HCT116 (cell line): ENCODE measurements at regions not wholly inside any gene's neighbourhood (a gene's known extent, or its start where the extent isn't known, plus 50 kb on each side); places are given as distances from the start of the nearest gene placed in this dataset.

ENCODE experiments used
- ATAC-seq: fragments of 200-7000 bp; cut with Tn5 transposase; 2 replicates; pipeline ENCODE4 v1.9.1; 2020; ENCODE audit warnings: mild to moderate bottlenecking, moderate library complexity
- BruUV-seq: library from RNA; stranded (reverse); fragments of 400-500 nt; replicated peaks from 2 replicates; lab custom pipeline; 2021; lab: Mats Ljungman, UMichigan
- CTCF ChIA-PET: fragments of 300-600 bp; sonication (Branson Sonifier 250); formaldehyde crosslinking; loops from one replicate; lab custom pipeline; 2021; ENCODE audit warnings: antibody characterized with exemption; lab: Charles Lee
- POLR2A ChIA-PET: fragments of 300-600, 350-600 bp; sonication (Branson Sonifier 250); formaldehyde crosslinking; loops from one replicate; lab custom pipeline; 2021; ENCODE audit warnings: antibody characterized with exemption; lab: Charles Lee
- RAD21 ChIA-PET, 2 experiments: fragments of 300-600 bp; sonication (Branson Sonifier 250); formaldehyde crosslinking; loops; one replicate each; lab custom pipeline; 2023; ENCODE audit warnings: low total read pairs in 2 of 2; ENCODE audit not compliant: uncharacterized antibody in 2 of 2, unreplicated experiment in 2 of 2, low non-redundant PET in 1 of 2; lab: Charles Lee
- DNase-seq: peaks from one replicate; pipeline ENCODE4 v3.0.0-alpha.2; 2010; ENCODE audit warnings: low read depth, low spot score
- H2AFZ ChIP-seq: fragments of 200-600 bp; shearing (Covaris generic), sonication (generic); 2 replicates; pipeline ENCODE4 v1.6.1; 2017; ENCODE audit warnings: low read depth, mixed run types, mixed read lengths, antibody characterized with exemption, low read length; ENCODE audit not compliant: poor library complexity, severe bottlenecking
- H3K27ac ChIP-seq: 2 replicates; pipeline ENCODE4 v1.5.1; 2012; ENCODE audit warnings: low read depth, low read length
- H3K27me3 ChIP-seq: fragments of 200-600 bp; sonication (generic); 2 replicates; pipeline ENCODE4 v1.6.1; 2016; ENCODE audit warnings: mixed run types, low read length, mixed read lengths; ENCODE audit not compliant: insufficient read depth
- H3K36me3 ChIP-seq, 2 experiments: fragments of 200-500 bp in 1 of 2; fragments of 200-600 bp in 1 of 2; sonication (Bioruptor generic) in 1 of 2; sonication (generic) in 1 of 2; 2 replicates each; pipeline versions ENCODE4 v1.5.1 to v1.6.1; 2014 to 2016; ENCODE audit warnings: low read length in 2 of 2, inconsistent platforms in 1 of 2, mixed read lengths in 1 of 2, mixed run types in 1 of 2; ENCODE audit not compliant: insufficient read depth in 2 of 2, control insufficient read depth in 1 of 2
- H3K4me1 ChIP-seq, 2 experiments: fragments of 200-600 bp in 1 of 2; sonication (generic) in 1 of 2; 2 replicates each; pipeline versions ENCODE4 v1.5.1 to v1.6.1; 2012 to 2017; ENCODE audit warnings: low read length in 2 of 2, inconsistent platforms in 1 of 2, mild to moderate bottlenecking in 1 of 2, mixed read lengths in 1 of 2, mixed run types in 1 of 2, moderate library complexity in 1 of 2; ENCODE audit not compliant: insufficient read depth in 2 of 2, control insufficient read depth in 1 of 2
- H3K4me2 ChIP-seq: fragments of 200-600 bp; sonication (generic); 2 replicates; pipeline ENCODE4 v1.6.1; 2017; ENCODE audit warnings: mixed run types, low read length, mixed read lengths
- H3K4me3 ChIP-seq, 2 experiments: fragments of 200-600 bp in 1 of 2; sonication (generic) in 1 of 2; replicated peaks in 1 of 2; 2 replicates each; pipeline ENCODE4 v1.5.1; 2011 to 2016; ENCODE audit warnings: low read length in 2 of 2, control low read depth in 1 of 2, low read depth in 1 of 2, mild to moderate bottlenecking in 1 of 2, mixed read lengths in 1 of 2, mixed run types in 1 of 2
- H3K79me2 ChIP-seq: fragments of 200-600 bp; sonication (generic); 2 replicates; pipeline ENCODE4 v1.6.1; 2017; ENCODE audit warnings: mild to moderate bottlenecking, mixed run types, low read length, moderate library complexity, mixed read lengths; ENCODE audit not compliant: insufficient read depth
- H3K9ac ChIP-seq: fragments of 200-600 bp; sonication (generic); 2 replicates; pipeline ENCODE4 v1.6.1; 2016; ENCODE audit warnings: low read length, mixed read lengths
- H3K9me2 ChIP-seq: fragments of 200-600 bp; sonication (generic), shearing (Covaris generic); 2 replicates; pipeline ENCODE4 v1.6.1; 2017; ENCODE audit warnings: mixed run types, mild to moderate bottlenecking, moderate library complexity; ENCODE audit not compliant: insufficient read depth
- H3K9me3 ChIP-seq, 2 experiments: fragments of 200-500 bp in 1 of 2; fragments of 200-600 bp in 1 of 2; sonication (Bioruptor generic) in 1 of 2; sonication (generic) in 1 of 2; 2 replicates each; pipeline ENCODE4 v1.6.1; 2014 to 2017; ENCODE audit warnings: low read length in 2 of 2, mixed read lengths in 2 of 2, inconsistent platforms in 1 of 2, low read depth in 1 of 2, mild to moderate bottlenecking in 1 of 2, mixed run types in 1 of 2, moderate library complexity in 1 of 2; ENCODE audit not compliant: control insufficient read depth in 1 of 2, insufficient read depth in 1 of 2
- H4K20me1 ChIP-seq: fragments of 200-600 bp; sonication (generic), shearing (Covaris generic); 2 replicates; pipeline ENCODE4 v1.6.1; 2017; ENCODE audit warnings: mixed run types, mild to moderate bottlenecking, moderate library complexity; ENCODE audit not compliant: insufficient read depth
- CBX3 ChIP-seq: IDR thresholded peaks from 2 replicates; pipeline ENCODE4 v1.6.1; 2012; ENCODE audit warnings: low read depth
- CEBPB ChIP-seq: IDR thresholded peaks from 2 replicates; pipeline ENCODE4 v1.6.1; 2012; ENCODE audit warnings: low read depth
- RAD21 ChIP-seq: IDR thresholded peaks from 2 replicates; pipeline ENCODE4 v1.6.1; 2012; ENCODE audit warnings: low read depth, mild to moderate bottlenecking
- ZBTB33 ChIP-seq: IDR thresholded peaks from 2 replicates; pipeline ENCODE4 v1.6.1; 2011; ENCODE audit warnings: mild to moderate bottlenecking, low read length, moderate library complexity; ENCODE audit not compliant: insufficient replicate concordance; ENCODE audit errors: extremely low read depth
- intact Hi-C: fragments of 100-400 bp; cut with micrococcal nuclease; formaldehyde crosslinking; loops from 2 replicates; pipeline ENCODE4 v1.10.0; 2022

- no peaks in the 10 kb centered on the region for H3K36me3 ChIP-seq
- intact Hi-C loops = no loop called here
- H2AFZ ChIP-seq = no peak overlapping the region
- BruUV-seq = no TSS peak
- H3K9me3 ChIP-seq = no peaks in the 10 kb centered on the region
- ATAC-seq (no peak), DNase-seq (no peak)
- H3K4me2 ChIP-seq = no peak overlapping the region
- POLR2A ChIA-PET = no interaction called here
- no peak overlapping the region for H3K27ac ChIP-seq
- H3K4me1 ChIP-seq = no peaks in the 10 kb centered on the region
- H3K9ac ChIP-seq = no peak overlapping the region
- H3K4me3 ChIP-seq = no peak overlapping the region
- no peak for TF ChIP-seq CBX3
- H3K27me3 ChIP-seq = no peaks in the 10 kb centered on the region
- CTCF ChIA-PET = interaction anchor here (0.9 to 3.4 kb wide), 3 partner anchors 13 to 467 kb away, joined by 3 to 12 read pairs (median 4); no protein-coding TSS in a partner anchor
- no peaks in the 10 kb centered on the region for H3K79me2 ChIP-seq
- no peaks in the 10 kb centered on the region for H4K20me1 ChIP-seq
- no peaks in the 10 kb centered on the region for H3K9me2 ChIP-seq
- RAD21 ChIA-PET = no interaction called here
Measured at GRCh38 chr11:32325187-32325586, 110.2 kb downstream of the WT1 start.

- CTCF ChIA-PET = interaction anchor here (3.4 kb wide), 1 partner anchor 467 kb away, joined by 12 read pairs; no protein-coding TSS in a partner anchor
- Histone ChIP-seq H3K4me3 (no peak overlapping the region), H3K9me3 (no peaks in the 10 kb centered on the region), H3K9ac (no peak overlapping the region), H3K79me2 (no peaks in the 10 kb centered on the region), H3K4me2 (no peak overlapping the region), H3K27ac (no peak overlapping the region), H4K20me1 (no peaks in the 10 kb centered on the region), H3K36me3 (no peaks in the 10 kb centered on the region), H3K9me2 (no peaks in the 10 kb centered on the region), H2AFZ (no peak overlapping the region), H3K27me3 (no peaks in the 10 kb centered on the region), H3K4me1 (no peaks in the 10 kb centered on the region)
- POLR2A ChIA-PET = no interaction called here
- RAD21 ChIA-PET = interaction anchor here in 1 of 2 experiments (0.7 kb wide), 1 partner anchor 19 kb away, joined by 3 read pairs; no protein-coding TSS in a partner anchor
- intact Hi-C loops = no loop called here
- TF ChIP-seq RAD21 (no peak), CEBPB (no peak), ZBTB33 (no peak)
- no peak for DNase-seq
- no peak for ATAC-seq
- BruUV-seq = no TSS peak
Measured at GRCh38 chr11:32325725-32326124, 109.6 kb downstream of the WT1 start.
